OCI-M1 (cell line): ENCODE measurements at regions not wholly inside any gene's neighbourhood (a gene's known extent, or its start where the extent isn't known, plus 50 kb on each side); places are given as distances from the start of the nearest gene placed in this dataset.

ENCODE experiments used
- DNase-seq: peaks from one replicate; lab custom pipeline; 2025; lab: John Stamatoyannopoulos, UW

GRCh38 chr16:86979984-86980553 is 337.1 kb downstream of the C16orf95 start:
- no peak for DNase-seq

GRCh38 chr16:86980644-86981043 is 336.5 kb downstream of the C16orf95 start:
- no peak for DNase-seq

GRCh38 chr16:86982347-86982596 is 334.9 kb downstream of the C16orf95 start:
- DNase-seq = no peak

- no peak for DNase-seq
Observed at GRCh38 chr16:86982912-86983311, 334.3 kb downstream of the C16orf95 start.

GRCh38 chr16:86983621-86984020 is 333.6 kb downstream of the C16orf95 start:
- DNase-seq = no peak

- no peak for DNase-seq
Observed at GRCh38 chr16:86984343-86984742, 332.8 kb downstream of the C16orf95 start.

- no peak for DNase-seq
Observed at GRCh38 chr16:86984991-86985647, 332.1 kb downstream of the C16orf95 start.

GRCh38 chr16:86985648-86986015 is 331.6 kb downstream of the C16orf95 start:
- no peak for DNase-seq

GRCh38 chr16:86986136-86986535 is 331.1 kb downstream of the C16orf95 start:
- no peak for DNase-seq

GRCh38 chr16:86986809-86987487 is 330.2 kb downstream of the C16orf95 start:
- no peak for DNase-seq

- no peak for DNase-seq
Observed at GRCh38 chr16:86987746-86988670, 329.2 kb downstream of the C16orf95 start.

GRCh38 chr16:86988920-86989696 is 328.1 kb downstream of the C16orf95 start:
- DNase-seq = no peak

GRCh38 chr16:86990451-86990850 is 326.7 kb downstream of the C16orf95 start:
- DNase-seq = no peak

GRCh38 chr16:86991679-86992078 is 325.5 kb downstream of the C16orf95 start:
- no peak for DNase-seq

- DNase-seq = no peak
Observed at GRCh38 chr16:86992587-86992986, 324.6 kb downstream of the C16orf95 start.

GRCh38 chr16:86993426-86994110 is 323.6 kb downstream of the C16orf95 start:
- no peak for DNase-seq

GRCh38 chr16:86994215-86994614 is 323.0 kb downstream of the C16orf95 start:
- DNase-seq = no peak

- peak; percentile 73 for DNase-seq
Observed at GRCh38 chr16:86994651-86995171, 322.5 kb downstream of the C16orf95 start.

- DNase-seq = no peak
Observed at GRCh38 chr16:86995456-86995855, 321.7 kb downstream of the C16orf95 start.

- no peak for DNase-seq
Observed at GRCh38 chr16:86996081-86996480, 321.1 kb downstream of the C16orf95 start.

- DNase-seq = no peak
Observed at GRCh38 chr16:86997058-86997457, 320.1 kb downstream of the C16orf95 start.
